ENCODE measurements at regions not wholly inside any gene's neighbourhood (a gene's known extent, or its start where the extent isn't known, plus 50 kb on each side); places are given as distances from the start of the nearest gene placed in this dataset.

DNA sequence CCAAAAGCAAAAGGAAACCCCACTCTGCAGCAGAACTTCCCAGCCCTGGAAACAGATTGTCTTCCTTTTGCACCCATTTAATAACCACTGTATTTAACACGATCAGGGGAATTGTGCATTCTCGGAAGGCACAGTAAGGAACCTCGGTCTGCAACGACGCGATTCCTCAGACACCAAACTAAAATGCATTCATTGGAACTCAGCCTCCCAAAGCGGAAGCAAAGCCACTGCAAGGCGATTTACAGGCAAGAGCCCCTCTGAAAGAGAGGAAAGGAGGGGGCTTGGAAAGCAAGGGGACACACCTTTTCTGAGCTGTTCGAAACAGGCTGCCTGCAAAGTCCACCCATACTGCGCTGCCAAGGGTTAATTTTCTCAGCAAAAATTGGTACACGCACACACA, 297.7 kb downstream of the OMA1 start:
- Histone ChIP-seq H3K4me3 (ENCODE audit: insufficient read depth, low read depth, low read length) (no peak overlapping the region), H2AFZ (ENCODE audit: low read depth, low read length) (no peak overlapping the region), H3K4me2 (ENCODE audit: low read length) (no peak overlapping the region)

DNA sequence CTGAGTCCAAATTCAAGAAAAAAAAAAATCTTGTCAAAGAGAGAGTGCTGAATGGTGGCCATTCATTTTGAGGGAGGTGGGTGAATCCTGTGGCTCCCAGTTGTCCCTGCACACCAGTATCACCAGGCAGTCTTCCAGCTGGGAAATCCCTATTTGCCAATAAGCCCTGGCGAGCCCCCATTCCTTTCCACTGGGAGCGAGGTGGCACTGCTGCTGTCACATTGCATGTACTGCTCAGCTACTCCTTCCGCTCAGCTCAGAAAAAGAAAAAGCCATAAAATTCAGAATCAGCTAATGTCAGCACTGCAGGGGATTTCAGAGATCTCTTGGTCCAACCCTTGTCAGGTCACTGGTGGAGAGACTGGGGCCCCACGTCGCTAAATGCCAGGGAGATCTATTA, 298.5 kb downstream of the OMA1 start:
- Mint-ChIP-seq H3K4me1 (ENCODE audit: low read depth, unreplicated experiment) (no peaks in the 10 kb centered on the region), H3K27ac (ENCODE audit: unreplicated experiment) (no peak overlapping the region), H3K36me3 (ENCODE audit: low read depth, unreplicated experiment) (no peaks in the 10 kb centered on the region), H3K9me3 (ENCODE audit: unreplicated experiment) (no peaks in the 10 kb centered on the region), H3K4me3 (ENCODE audit: unreplicated experiment) (no peak overlapping the region), H3K27me3 (ENCODE audit: low read depth, unreplicated experiment) (peaks cover 67% of the 10 kb centered on the region)
- Histone ChIP-seq H3K4me3 (ENCODE audit: insufficient read depth, low read depth, low read length) (no peak overlapping the region), H3K9ac (ENCODE audit: low read length) (no peak overlapping the region), H3K36me3 (ENCODE audit: insufficient read depth, low read length) (no peaks in the 10 kb centered on the region), H3K9me3 (ENCODE audit: insufficient read depth, low read depth, low read length) (no peaks in the 10 kb centered on the region), H3K4me1 (ENCODE audit: insufficient read depth, low read length) (peaks cover 4% of the 10 kb centered on the region), H3K27ac (ENCODE audit: low read depth, low read length) (no peak overlapping the region), H3K4me2 (ENCODE audit: low read length) (no peak overlapping the region), H3K27me3 (ENCODE audit: insufficient read depth, low read length) (peaks cover 17% of the 10 kb centered on the region), H4K20me1 (ENCODE audit: insufficient read depth, low read length) (no peaks in the 10 kb centered on the region), H3K79me2 (ENCODE audit: insufficient read depth, low read length) (no peaks in the 10 kb centered on the region), H2AFZ (ENCODE audit: low read depth, low read length) (no peak overlapping the region)
- TF ChIP-seq, protein P1, sequence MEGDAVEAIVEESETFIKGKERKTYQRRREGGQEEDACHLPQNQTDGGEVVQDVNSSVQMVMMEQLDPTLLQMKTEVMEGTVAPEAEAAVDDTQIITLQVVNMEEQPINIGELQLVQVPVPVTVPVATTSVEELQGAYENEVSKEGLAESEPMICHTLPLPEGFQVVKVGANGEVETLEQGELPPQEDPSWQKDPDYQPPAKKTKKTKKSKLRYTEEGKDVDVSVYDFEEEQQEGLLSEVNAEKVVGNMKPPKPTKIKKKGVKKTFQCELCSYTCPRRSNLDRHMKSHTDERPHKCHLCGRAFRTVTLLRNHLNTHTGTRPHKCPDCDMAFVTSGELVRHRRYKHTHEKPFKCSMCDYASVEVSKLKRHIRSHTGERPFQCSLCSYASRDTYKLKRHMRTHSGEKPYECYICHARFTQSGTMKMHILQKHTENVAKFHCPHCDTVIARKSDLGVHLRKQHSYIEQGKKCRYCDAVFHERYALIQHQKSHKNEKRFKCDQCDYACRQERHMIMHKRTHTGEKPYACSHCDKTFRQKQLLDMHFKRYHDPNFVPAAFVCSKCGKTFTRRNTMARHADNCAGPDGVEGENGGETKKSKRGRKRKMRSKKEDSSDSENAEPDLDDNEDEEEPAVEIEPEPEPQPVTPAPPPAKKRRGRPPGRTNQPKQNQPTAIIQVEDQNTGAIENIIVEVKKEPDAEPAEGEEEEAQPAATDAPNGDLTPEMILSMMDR (IDR thresholded peaks at IDR 0.05; ENCODE audit: insufficient read depth, low read depth, low read length): no peak
- TF ChIP-seq EZH2 (IDR thresholded peaks at IDR 0.05; ENCODE audit: insufficient read depth, low read length): no peak
- DNase-seq (ENCODE audit: low read depth) (no peak), FAIRE-seq (no peak)

More for the DNA sequence above, 297.7 kb downstream of the OMA1 start:
- H3K27ac ChIP-seq (ENCODE audit: low read depth, low read length): no peak overlapping the region
- H3K36me3 Mint-ChIP-seq (ENCODE audit: low read depth, unreplicated experiment): no peaks in the 10 kb centered on the region
- no peaks in the 10 kb centered on the region for H3K79me2 ChIP-seq (ENCODE audit: insufficient read depth, low read length)
- no peaks in the 10 kb centered on the region for H3K9me3 Mint-ChIP-seq (ENCODE audit: unreplicated experiment)
- no peaks in the 10 kb centered on the region for H4K20me1 ChIP-seq (ENCODE audit: insufficient read depth, low read length)
- peak overlapping the region; percentile 14 for H3K27ac Mint-ChIP-seq (ENCODE audit: unreplicated experiment)
- peak overlapping the region; percentile 81 for H3K4me3 Mint-ChIP-seq (ENCODE audit: unreplicated experiment)
- peaks cover 67% of the 10 kb centered on the region for H3K27me3 Mint-ChIP-seq (ENCODE audit: low read depth, unreplicated experiment)
- TF ChIP-seq, protein P1 (IDR thresholded peaks at IDR 0.05; ENCODE audit: insufficient read depth, low read depth, low read length): no peak
- no peak for TF ChIP-seq EZH2 (IDR thresholded peaks at IDR 0.05; ENCODE audit: insufficient read depth, low read length)
- no peaks in the 10 kb centered on the region for H3K9me3 ChIP-seq (ENCODE audit: insufficient read depth, low read depth, low read length)
- H3K27me3 ChIP-seq (ENCODE audit: insufficient read depth, low read length): peaks cover 17% of the 10 kb centered on the region
- H3K4me1 ChIP-seq (ENCODE audit: insufficient read depth, low read length): peaks cover 4% of the 10 kb centered on the region
- H3K36me3 ChIP-seq (ENCODE audit: insufficient read depth, low read length): no peaks in the 10 kb centered on the region
- no peak for DNase-seq (ENCODE audit: low read depth)
- H3K9ac ChIP-seq (ENCODE audit: low read length): no peak overlapping the region
- no peak for FAIRE-seq
- H3K4me1 Mint-ChIP-seq (ENCODE audit: low read depth, unreplicated experiment): no peaks in the 10 kb centered on the region

DNA sequence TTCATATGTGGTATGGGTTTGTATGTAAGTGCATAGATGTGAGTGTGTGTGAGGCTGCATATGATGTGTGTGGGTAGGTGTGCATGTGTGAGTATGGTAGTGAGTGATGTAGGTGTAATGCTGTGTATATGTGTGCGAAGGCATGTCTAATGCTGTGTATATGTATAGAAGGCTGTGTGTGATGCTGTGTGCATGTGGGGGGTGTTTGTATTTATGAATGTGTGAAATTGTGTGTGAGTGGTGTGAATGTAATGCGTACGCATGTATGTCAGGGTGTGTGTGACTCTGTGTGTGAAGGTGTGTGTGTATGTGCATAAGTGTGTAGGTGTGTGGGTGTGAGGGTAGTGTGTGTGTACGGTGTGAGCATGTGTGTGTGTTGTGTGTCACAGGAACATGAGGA, 300.0 kb downstream of the OMA1 start:
- Mint-ChIP-seq H3K27me3 (ENCODE audit: low read depth, unreplicated experiment) (peaks cover 58% of the 10 kb centered on the region), H3K4me3 (ENCODE audit: unreplicated experiment) (no peak overlapping the region), H3K27ac (ENCODE audit: unreplicated experiment) (no peak overlapping the region), H3K4me1 (ENCODE audit: low read depth, unreplicated experiment) (no peaks in the 10 kb centered on the region), H3K36me3 (ENCODE audit: low read depth, unreplicated experiment) (no peaks in the 10 kb centered on the region), H3K9me3 (ENCODE audit: unreplicated experiment) (no peaks in the 10 kb centered on the region)
- Histone ChIP-seq H2AFZ (ENCODE audit: low read depth, low read length) (no peak overlapping the region), H3K79me2 (ENCODE audit: insufficient read depth, low read length) (no peaks in the 10 kb centered on the region), H3K4me1 (ENCODE audit: insufficient read depth, low read length) (peaks cover 4% of the 10 kb centered on the region), H3K9me3 (ENCODE audit: insufficient read depth, low read depth, low read length) (no peaks in the 10 kb centered on the region), H3K27me3 (ENCODE audit: insufficient read depth, low read length) (peaks cover 17% of the 10 kb centered on the region), H3K4me3 (ENCODE audit: insufficient read depth, low read depth, low read length) (no peak overlapping the region), H3K4me2 (ENCODE audit: low read length) (no peak overlapping the region), H3K27ac (ENCODE audit: low read depth, low read length) (no peak overlapping the region), H3K36me3 (ENCODE audit: insufficient read depth, low read length) (no peaks in the 10 kb centered on the region), H3K9ac (ENCODE audit: low read length) (no peak overlapping the region), H4K20me1 (ENCODE audit: insufficient read depth, low read length) (no peaks in the 10 kb centered on the region)
- TF ChIP-seq, protein P1 (IDR thresholded peaks at IDR 0.05; ENCODE audit: insufficient read depth, low read depth, low read length): no peak
- TF ChIP-seq EZH2 (IDR thresholded peaks at IDR 0.05; ENCODE audit: insufficient read depth, low read length): no peak
- no peak for FAIRE-seq
- no peak for DNase-seq (ENCODE audit: low read depth)

Data from astrocyte (in vitro differentiated cells and primary cell).